K562 (cell line): ENCODE measurements at regions not wholly inside any gene's neighbourhood (a gene's known extent, or its start where the extent isn't known, plus 50 kb on each side); places are given as distances from the start of the nearest gene placed in this dataset.

ENCODE experiments used
- ATAC-seq: fragments of 200-7000 bp; cut with Tn5 transposase; 3 replicates; pipeline ENCODE4 v1.9.1; 2020; ENCODE audit warnings: moderate library complexity
- BruUV-seq: library from RNA; stranded (reverse); fragments of 400-500 nt; replicated peaks from 2 replicates; lab custom pipeline; 2021; lab: Mats Ljungman, UMichigan
- CTCF ChIA-PET: fragments of 300-600 bp; formaldehyde crosslinking; extraction: SDS; loops from one replicate; lab custom pipeline; 2021; ENCODE audit warnings: low intra/inter-chr PET ratio; lab: Yijun Ruan, JAX
- POLR2A ChIA-PET: fragments of 300-600, 350-650 bp; sonication (Branson Sonifier 250); formaldehyde crosslinking; extraction: SDS; loops from one replicate; lab custom pipeline; 2021; ENCODE audit warnings: antibody characterized with exemption, inconsistent platforms; lab: Yijun Ruan, JAX
- DNase-seq, 4 experiments: peaks; one replicate each; pipeline versions ENCODE4 v3.0.0 to v3.0.0-alpha.2; 2011 to 2018; ENCODE audit warnings: low spot score in 3 of 4, mixed read lengths in 3 of 4; ENCODE audit errors: extremely low read depth in 1 of 4
- FAIRE-seq: peaks from 2 replicates; lab custom pipeline; 2011; peaks lifted over from hg19 to GRCh38; lab: Jason Lieb, UNC
- H2AFZ ChIP-seq: 2 replicates; pipeline ENCODE4 v1.6.0; 2011; ENCODE audit warnings: low read depth, low read length, control low read depth, inconsistent platforms
- H3K27ac ChIP-seq: fragments of 200-600 bp; 3 replicates; pipeline ENCODE4 v1.8.0; 2011; ENCODE audit warnings: low read depth, mild to moderate bottlenecking, control low read depth, inconsistent platforms, low read length, moderate library complexity, mixed read lengths; ENCODE audit errors: extremely low read depth
- H3K27me3 ChIP-seq, 2 experiments: fragments of 300-600 bp in 1 of 2; 2 replicates in 1 of 2; 3 replicates in 1 of 2; pipeline versions ENCODE4 v1.6.0 to v1.8.0; 2011; ENCODE audit warnings: inconsistent platforms in 2 of 2, low read length in 2 of 2, mild to moderate bottlenecking in 1 of 2, mixed read lengths in 1 of 2, moderate library complexity in 1 of 2; ENCODE audit not compliant: control insufficient read depth in 2 of 2, insufficient read depth in 2 of 2
- H3K36me3 ChIP-seq: fragments of 300-600 bp; 3 replicates; pipeline ENCODE4 v1.8.0; 2011; ENCODE audit warnings: mild to moderate bottlenecking, low read length, inconsistent platforms; ENCODE audit not compliant: control insufficient read depth, insufficient read depth
- H3K4me1 ChIP-seq, 2 experiments: fragments of 200-600 bp in 1 of 2; replicated peaks in 1 of 2; 2 replicates in 1 of 2; 3 replicates in 1 of 2; pipeline versions ENCODE4 v1.5.1 to v1.8.0; 2011; ENCODE audit warnings: inconsistent platforms in 2 of 2, low read length in 2 of 2, mild to moderate bottlenecking in 1 of 2, mixed read lengths in 1 of 2, moderate library complexity in 1 of 2; ENCODE audit not compliant: control insufficient read depth in 2 of 2, insufficient read depth in 2 of 2
- H3K4me2 ChIP-seq: 2 replicates; pipeline ENCODE4 v1.6.1; 2011; ENCODE audit warnings: low read length, control low read depth, inconsistent platforms, mixed read lengths; ENCODE audit not compliant: insufficient read depth
- H3K4me3 ChIP-seq: fragments of 200-600 bp; sonication (generic), shearing (Covaris generic); 2 replicates; pipeline ENCODE4 v1.5.1; 2016; ENCODE audit warnings: control low read depth, inconsistent platforms
- H3K79me2 ChIP-seq: fragments of 200-600 bp; 3 replicates; pipeline ENCODE4 v1.8.0; 2011; ENCODE audit warnings: low read length, inconsistent platforms; ENCODE audit not compliant: control insufficient read depth, insufficient read depth
- H3K9ac ChIP-seq, 2 experiments: 2 replicates each; pipeline versions ENCODE4 v1.6.0 to v1.6.1; 2011; ENCODE audit warnings: low read depth in 2 of 2, low read length in 2 of 2, control low read depth in 1 of 2, inconsistent platforms in 1 of 2, mild to moderate bottlenecking in 1 of 2, mixed read lengths in 1 of 2; ENCODE audit not compliant: insufficient read depth in 1 of 2
- H3K9me1 ChIP-seq: one replicate; pipeline ENCODE4 v1.6.0; 2011; ENCODE audit warnings: inconsistent platforms, mild to moderate bottlenecking, low read length, moderate library complexity; ENCODE audit not compliant: control insufficient read depth, insufficient read depth
- H3K9me3 ChIP-seq: replicated peaks from 2 replicates; pipeline ENCODE4 v1.5.1; 2011; ENCODE audit warnings: low read depth, low read length, inconsistent platforms; ENCODE audit not compliant: control insufficient read depth, insufficient read depth
- H4K20me1 ChIP-seq: replicated peaks from 2 replicates; pipeline ENCODE4 v1.6.1; 2011; ENCODE audit warnings: low read length, inconsistent platforms, mixed read lengths; ENCODE audit not compliant: control insufficient read depth, insufficient read depth
- CHD4 ChIP-seq: fragments of 200-600 bp; sonication (generic); IDR thresholded peaks from 3 replicates; pipeline ENCODE4 v1.6.1; 2012; ENCODE audit warnings: low read depth, mild to moderate bottlenecking, mixed read lengths, low read length, inconsistent platforms; ENCODE audit not compliant: insufficient read depth, insufficient replicate concordance, poor library complexity, severe bottlenecking
- LARP7 ChIP-seq: fragments of 450-650 bp; IDR thresholded peaks from 2 replicates; pipeline ENCODE4 v1.6.1; 2016
- RBM39 ChIP-seq: fragments of 200-400 bp; formaldehyde crosslinking; optimal IDR thresholded peaks from 2 replicates; pipeline ENCODE3; 2018; ENCODE audit warnings: low read depth, low read length
- ZNF124 ChIP-seq: sonication (generic); formaldehyde crosslinking; IDR thresholded peaks from 2 replicates; pipeline ENCODE4 v1.8.1; 2022; ENCODE audit warnings: missing genetic modification reagents
- ZNF165 ChIP-seq: fragments of 250-450 bp; sonication (Bioruptor Pico); IDR thresholded peaks from 2 replicates; pipeline ENCODE4 v1.4.0; 2020; ENCODE audit warnings: borderline replicate concordance
- ZNF311 ChIP-seq: fragments of 250-450 bp; sonication (Bioruptor Pico); IDR thresholded peaks from 2 replicates; pipeline ENCODE4 v1.4.0; 2020; ENCODE audit warnings: mild to moderate bottlenecking, moderate library complexity
- ZNF561 ChIP-seq: fragments of 450-650 bp; formaldehyde crosslinking; conservative IDR thresholded peaks from 2 replicates; pipeline ENCODE4 v1.4.0; 2020; ENCODE audit warnings: mild to moderate bottlenecking, moderate library complexity
- WGBS: fragments of 100-300 bp; shearing (Covaris generic); methylation state at CpG from one replicate; pipeline ENCODE4 v1.1.6; 2016; ENCODE audit warnings: low coverage, mixed read lengths; ENCODE audit not compliant: insufficient coverage; ENCODE audit errors: missing lambda C conversion rate; 5-methylcytosine and 5-hydroxymethylcytosine counted together
- in situ Hi-C: fragments of 300-500 bp; cut with MboI; formaldehyde crosslinking; loops from 4 replicates; pipeline ENCODE4 v1.15.0; 2018; ENCODE audit warnings: inconsistent platforms, mixed read lengths
- intact Hi-C: fragments of 100-400 bp; cut with micrococcal nuclease; formaldehyde crosslinking; loops from 2 replicates; pipeline ENCODE4 v1.14.2; 2022
- TF ChIP-seq, protein P1 (sequence below): fragments of 200-800 bp; sonication (Bioruptor generic); IDR thresholded peaks from 2 replicates; pipeline ENCODE4 v1.6.1; 2017; ENCODE audit warnings: missing genetic modification characterization, missing compliant biosample characterization
- TF ChIP-seq, protein P2 (sequence below): fragments of 250-450 bp; sonication (Bioruptor Pico); IDR thresholded peaks from 2 replicates; pipeline ENCODE4 v1.5.1; 2021; ENCODE audit warnings: mild to moderate bottlenecking

DNA sequence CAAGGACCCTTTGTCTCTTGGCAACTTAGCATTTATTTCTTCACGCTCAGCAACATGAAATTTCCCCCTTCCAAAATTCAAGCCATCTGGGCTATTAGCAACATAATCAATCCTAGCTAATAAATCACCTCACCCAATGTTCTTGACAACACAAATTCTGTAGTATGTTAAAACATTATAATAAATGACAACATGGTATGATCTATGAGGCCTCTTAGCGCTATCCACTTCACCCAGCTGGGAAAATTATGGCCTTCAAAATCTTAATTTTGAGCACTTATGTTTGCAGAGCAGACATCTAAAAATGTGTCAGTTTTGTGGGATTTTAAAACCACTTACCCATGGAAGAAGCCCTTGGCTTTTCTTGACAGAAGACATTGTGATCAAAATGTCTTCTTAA is 181.9 kb downstream of the HDGFL1 start:
- FAIRE-seq = no peak

GRCh38 chr6:22752522-22752921 is 183.2 kb downstream of the HDGFL1 start:
- Histone ChIP-seq H4K20me1 (no peaks in the 10 kb centered on the region), H3K9ac (no peak overlapping the region), H3K4me3 (no peak overlapping the region), H2AFZ (no peak overlapping the region), H3K9me3 (no peaks in the 10 kb centered on the region; the same call in none of the 2 replicates), H3K9me1 (no peaks in the 10 kb centered on the region), H3K4me1 (no peaks in the 10 kb centered on the region), H3K4me2 (no peak overlapping the region), H3K27me3 (no peaks in the 10 kb centered on the region), H3K79me2 (no peaks in the 10 kb centered on the region), H3K27ac (no peak overlapping the region), H3K36me3 (no peaks in the 10 kb centered on the region)
- ChIA-PET POLR2A (no interaction called here), CTCF (no interaction called here)
- in situ Hi-C loops = no loop called here
- no peak for FAIRE-seq
- TF ChIP-seq ZNF165 (CRISPR knock-in tag) (no peak), RBM39 (no peak), CHD4 (no peak), ZNF124 (CRISPR knock-in tag) (no peak), ZNF311 (CRISPR knock-in tag) (no peak), LARP7 (no peak)
- TF ChIP-seq, protein P1, sequence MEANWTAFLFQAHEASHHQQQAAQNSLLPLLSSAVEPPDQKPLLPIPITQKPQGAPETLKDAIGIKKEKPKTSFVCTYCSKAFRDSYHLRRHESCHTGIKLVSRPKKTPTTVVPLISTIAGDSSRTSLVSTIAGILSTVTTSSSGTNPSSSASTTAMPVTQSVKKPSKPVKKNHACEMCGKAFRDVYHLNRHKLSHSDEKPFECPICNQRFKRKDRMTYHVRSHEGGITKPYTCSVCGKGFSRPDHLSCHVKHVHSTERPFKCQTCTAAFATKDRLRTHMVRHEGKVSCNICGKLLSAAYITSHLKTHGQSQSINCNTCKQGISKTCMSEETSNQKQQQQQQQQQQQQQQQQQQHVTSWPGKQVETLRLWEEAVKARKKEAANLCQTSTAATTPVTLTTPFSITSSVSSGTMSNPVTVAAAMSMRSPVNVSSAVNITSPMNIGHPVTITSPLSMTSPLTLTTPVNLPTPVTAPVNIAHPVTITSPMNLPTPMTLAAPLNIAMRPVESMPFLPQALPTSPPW (CRISPR knock-in tag) = no peak
- TF ChIP-seq, protein P2, sequence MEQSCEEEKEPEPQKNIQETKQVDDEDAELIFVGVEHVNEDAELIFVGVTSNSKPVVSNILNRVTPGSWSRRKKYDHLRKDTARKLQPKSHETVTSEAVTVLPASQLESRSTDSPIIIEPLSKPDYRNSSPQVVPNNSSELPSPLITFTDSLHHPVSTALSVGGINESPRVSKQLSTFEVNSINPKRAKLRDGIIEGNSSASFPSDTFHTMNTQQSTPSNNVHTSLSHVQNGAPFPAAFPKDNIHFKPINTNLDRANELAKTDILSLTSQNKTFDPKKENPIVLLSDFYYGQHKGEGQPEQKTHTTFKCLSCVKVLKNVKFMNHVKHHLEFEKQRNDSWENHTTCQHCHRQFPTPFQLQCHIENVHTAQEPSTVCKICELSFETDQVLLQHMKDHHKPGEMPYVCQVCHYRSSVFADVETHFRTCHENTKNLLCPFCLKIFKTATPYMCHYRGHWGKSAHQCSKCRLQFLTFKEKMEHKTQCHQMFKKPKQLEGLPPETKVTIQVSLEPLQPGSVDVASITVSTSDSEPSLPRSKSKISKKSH (CRISPR knock-in tag) = no peak
- intact Hi-C loops = no loop called here
- no peak for DNase-seq
- ATAC-seq = no peak
- 8% methylated on average over 2 of the region's 2 CpGs for WGBS
- no TSS peak for BruUV-seq

More for the DNA sequence above, 181.9 kb downstream of the HDGFL1 start:
- no peak for DNase-seq
- POLR2A ChIA-PET = no interaction called here
- TF ChIP-seq ZNF561 (CRISPR knock-in tag) = no peak
- TF ChIP-seq, all 486 proteins: peak for 0
- H3K4me3 ChIP-seq = no peak overlapping the region
- H3K79me2 ChIP-seq = no peaks in the 10 kb centered on the region
- no peak overlapping the region for H2AFZ ChIP-seq
- ATAC-seq = no peak
- no peaks in the 10 kb centered on the region; the same call in 1 of the 2 replicates for H3K9me3 ChIP-seq
- H3K9ac ChIP-seq = no peak overlapping the region
- H3K27me3 ChIP-seq = no peaks in the 10 kb centered on the region
- WGBS = 0% methylated on average over 2 of the region's 2 CpGs
- H3K9me1 ChIP-seq = no peaks in the 10 kb centered on the region
- no peaks in the 10 kb centered on the region for H4K20me1 ChIP-seq
- intact Hi-C loops (no loop called here), in situ Hi-C loops (no loop called here)
- no peak overlapping the region for H3K4me2 ChIP-seq
- H3K27ac ChIP-seq = no peak overlapping the region
- H3K36me3 ChIP-seq = no peaks in the 10 kb centered on the region
- no TSS peak for BruUV-seq
- H3K4me1 ChIP-seq = no peaks in the 10 kb centered on the region
- CTCF ChIA-PET = no interaction called here
